Stimulated activated CD4-positive, alpha-beta T cell treated with anti-CD3 and anti-CD28 coated beads, Interleukin-12 subunit alpha, Interleukin-12 subunit beta, amount 100 ng/mL, for 4 hours (primary cell): ENCODE measurements at regions not wholly inside any gene's neighbourhood (a gene's known extent, or its start where the extent isn't known, plus 50 kb on each side); places are given as distances from the start of the nearest gene placed in this dataset.
A peak's percentile ranks its signal among the peaks of the same experiment; 100 is the strongest.
"Not testable (repeated sequence)": the region's sequence is repeated elsewhere in the genome, so short reads cannot be mapped to it uniquely, and the experiment has no call there.

Experiments used
- DNase-seq: peaks from one replicate; pipeline ENCODE4 v3.0.0-alpha.2; 2020

GRCh38 chrY:11156846-11157245 lies 1544.2 kb upstream of the USP9Y start:
- DNase-seq, result not testable (repeated sequence)

- not testable (repeated sequence) for DNase-seq
Measured at GRCh38 chrY:11177033-11177432, 1524.0 kb upstream of the USP9Y start.

- not testable (repeated sequence) for DNase-seq
Measured at GRCh38 chrY:11201133-11201532, 1499.9 kb upstream of the USP9Y start.

GRCh38 chrY:11214851-11215250 lies 1486.2 kb upstream of the USP9Y start:
- DNase-seq, result peak; percentile 6
